HG03378 (cell line): ENCODE measurements at regions not wholly inside any gene's neighbourhood (a gene's known extent, or its start where the extent isn't known, plus 50 kb on each side); places are given as distances from the start of the nearest gene placed in this dataset.
"Not testable (repeated sequence)": the region's sequence is repeated elsewhere in the genome, so short reads cannot be mapped to it uniquely, and the experiment has no call there.

ENCODE experiments used
- ATAC-seq: cut with Tn5 transposase; IDR thresholded peaks from one replicate; pipeline ENCODE4 v1.9.1; 2021; ENCODE audit warnings: mild to moderate bottlenecking, moderate library complexity; ENCODE audit not compliant: unreplicated experiment

GRCh38 chr14:101075801-101076413, 172.4 kb upstream of the RTL1 start:
- no peak for ATAC-seq

- no peak for ATAC-seq
Observed at GRCh38 chr14:101076451-101077198, 173.1 kb upstream of the RTL1 start.

GRCh38 chr14:101077481-101078074, 174.1 kb upstream of the RTL1 start:
- no peak for ATAC-seq

GRCh38 chr14:101078170-101078891, 174.8 kb upstream of the RTL1 start:
- ATAC-seq: no peak

- ATAC-seq: no peak
Observed at GRCh38 chr14:101078892-101079221, 175.3 kb upstream of the RTL1 start.

GRCh38 chr14:101080922-101081593, 177.5 kb upstream of the RTL1 start:
- no peak for ATAC-seq

- ATAC-seq: no peak
Observed at GRCh38 chr14:101082036-101082435, 178.5 kb upstream of the RTL1 start.

GRCh38 chr14:101082436-101083384, 179.2 kb upstream of the RTL1 start:
- no peak for ATAC-seq

GRCh38 chr14:101083564-101084435, 180.3 kb upstream of the RTL1 start:
- no peak for ATAC-seq

- no peak for ATAC-seq
Observed at GRCh38 chr14:101084436-101084826, 180.9 kb upstream of the RTL1 start.

GRCh38 chr14:101086926-101087325, 183.4 kb upstream of the RTL1 start:
- ATAC-seq: no peak

GRCh38 chr14:101087614-101088394, 184.3 kb upstream of the RTL1 start:
- no peak for ATAC-seq

- no peak for ATAC-seq
Observed at GRCh38 chr14:101088395-101088667, 184.8 kb upstream of the RTL1 start.

GRCh38 chr14:101088714-101089113, 185.2 kb upstream of the RTL1 start:
- ATAC-seq: no peak

- not testable (repeated sequence) for ATAC-seq
Observed at GRCh38 chr14:101090478-101090877, 187.0 kb upstream of the RTL1 start.

- ATAC-seq: no peak
Observed at GRCh38 chr14:101090976-101091375, 187.5 kb upstream of the RTL1 start.

GRCh38 chr14:101094916-101095315, 191.4 kb upstream of the RTL1 start:
- not testable (repeated sequence) for ATAC-seq

- no peak for ATAC-seq
Observed at GRCh38 chr14:101096551-101096950, 193.0 kb upstream of the RTL1 start.
